ENCODE measurements at regions not wholly inside any gene's neighbourhood (a gene's known extent, or its start where the extent isn't known, plus 50 kb on each side); places are given as distances from the start of the nearest gene placed in this dataset.

GRCh38 chr11:98296091-98296880 lies 724.5 kb upstream of the CNTN5 start:
- Histone ChIP-seq H3K36me3 (ENCODE audit: control insufficient read depth in 2 of 2, extremely low read depth in 1 of 2, insufficient read depth in 2 of 2, low read length in 2 of 2) (no peaks in the 10 kb centered on the region), H3K79me2 (ENCODE audit: control insufficient read depth, insufficient read depth, low read length) (no peaks in the 10 kb centered on the region), H3K9me1 (replicated peaks; ENCODE audit: control insufficient read depth, extremely low read depth, insufficient read depth, low read length) (no peaks in the 10 kb centered on the region), H3K27me3 (ENCODE audit: control insufficient read depth in 2 of 2, insufficient read depth in 2 of 2, low read length in 2 of 2) (no peaks in the 10 kb centered on the region), H3K9ac (replicated peaks; ENCODE audit: extremely low read depth, insufficient read depth, low read length) (no peak overlapping the region), H3K4me3 (replicated peaks in 1 of 3; ENCODE audit: insufficient read depth in 1 of 3, low read depth in 1 of 3, low read length in 3 of 3) (no peak overlapping the region), H3K4me1 (ENCODE audit: control insufficient read depth, extremely low read depth, insufficient read depth, low read length) (no peaks in the 10 kb centered on the region), H2AFZ (ENCODE audit: low read depth, low read length) (no peak overlapping the region), H4K20me1 (replicated peaks; ENCODE audit: control insufficient read depth, extremely low read depth, insufficient read depth, low read length) (no peaks in the 10 kb centered on the region), H3K4me2 (ENCODE audit: insufficient read depth, low read length) (no peak overlapping the region), H3K27ac (ENCODE audit: insufficient read depth, low read depth, low read length) (no peak overlapping the region), H3K9me3 (replicated peaks; ENCODE audit: control insufficient read depth, insufficient read depth, low read length) (peaks cover 2% of the 10 kb centered on the region)
- dilution Hi-C loops (cut with MboI; ENCODE audit: extremely low pct_ligation_motif_present, low sequenced_read_pairs) (no loop called here), intact Hi-C loops (cut with micrococcal nuclease) (no loop called here)
- BruUV-seq (replicated peaks), result no TSS peak
- FAIRE-seq, result no peak
- TF ChIP-seq GATA2 (IDR thresholded peaks at IDR 0.05; ENCODE audit: insufficient read depth, insufficient read length, low read depth, low read length) (no peak), MAX (IDR thresholded peaks at IDR 0.05; ENCODE audit: insufficient read depth, insufficient read length) (no peak), CTCF (IDR thresholded peaks at IDR 0.05; ENCODE audit: extremely low read depth in 1 of 2, insufficient read depth in 1 of 2, low read depth in 1 of 2, low read length in 2 of 2) (no peak), FOS (IDR thresholded peaks at IDR 0.05; ENCODE audit: borderline replicate concordance, insufficient read depth, low read length) (no peak), MYC (IDR thresholded peaks at IDR 0.05; ENCODE audit: low read depth, low read length) (no peak), EZH2 (IDR thresholded peaks at IDR 0.05; ENCODE audit: borderline replicate concordance, low read depth, low read length, severe bottlenecking) (no peak), JUN (IDR thresholded peaks at IDR 0.05; ENCODE audit: borderline replicate concordance, insufficient read depth, insufficient read length, low read depth) (no peak), POLR2AphosphoS5 (IDR thresholded peaks at IDR 0.05; ENCODE audit: insufficient read depth, low read depth, low read length) (no peak), POLR2A (IDR thresholded peaks at IDR 0.05; ENCODE audit: low read depth, low read length) (no peak)
- CTCF ChIA-PET, result no interaction called here
- DNase-seq (ENCODE audit: low read depth, low spot score), result no peak
- POLR2A ChIA-PET, result no interaction called here

Measured in endothelial cell of umbilical vein (primary cell).